VCaP (cell line): ENCODE measurements at regions not wholly inside any gene's neighbourhood (a gene's known extent, or its start where the extent isn't known, plus 50 kb on each side); places are given as distances from the start of the nearest gene placed in this dataset.

Experiments
- H3K27ac ChIP-seq: fragments of 450-650 bp; 2 replicates; pipeline ENCODE4 v1.5.1; 2017
- TF ChIP-seq, protein P1 (sequence below): fragments of 450-650 bp; conservative IDR thresholded peaks from 2 replicates; pipeline ENCODE4 v1.5.1; 2017; ENCODE audit warnings: mild to moderate bottlenecking, moderate library complexity

DNA sequence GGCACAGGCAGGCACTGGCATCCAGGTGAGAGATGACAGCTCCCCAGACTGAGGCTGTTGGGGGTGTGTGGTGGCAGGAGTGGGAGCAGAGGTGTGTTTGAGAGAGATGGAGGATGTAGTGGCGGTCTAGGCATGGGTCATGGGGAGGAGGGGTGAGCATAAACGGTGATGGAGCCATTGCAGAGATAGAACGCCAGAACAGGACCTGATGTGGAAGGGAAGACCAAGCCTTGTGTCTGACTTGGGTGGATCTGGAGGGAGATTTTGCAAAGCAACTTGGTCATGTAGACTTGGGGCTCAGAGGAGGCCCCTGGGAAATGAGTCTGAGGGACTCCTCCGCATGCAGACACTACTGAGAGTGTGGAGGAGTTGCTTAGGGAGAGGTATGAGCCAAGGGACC lies 50.0 kb upstream of the CLDN5 start:
- TF ChIP-seq, protein P1, sequence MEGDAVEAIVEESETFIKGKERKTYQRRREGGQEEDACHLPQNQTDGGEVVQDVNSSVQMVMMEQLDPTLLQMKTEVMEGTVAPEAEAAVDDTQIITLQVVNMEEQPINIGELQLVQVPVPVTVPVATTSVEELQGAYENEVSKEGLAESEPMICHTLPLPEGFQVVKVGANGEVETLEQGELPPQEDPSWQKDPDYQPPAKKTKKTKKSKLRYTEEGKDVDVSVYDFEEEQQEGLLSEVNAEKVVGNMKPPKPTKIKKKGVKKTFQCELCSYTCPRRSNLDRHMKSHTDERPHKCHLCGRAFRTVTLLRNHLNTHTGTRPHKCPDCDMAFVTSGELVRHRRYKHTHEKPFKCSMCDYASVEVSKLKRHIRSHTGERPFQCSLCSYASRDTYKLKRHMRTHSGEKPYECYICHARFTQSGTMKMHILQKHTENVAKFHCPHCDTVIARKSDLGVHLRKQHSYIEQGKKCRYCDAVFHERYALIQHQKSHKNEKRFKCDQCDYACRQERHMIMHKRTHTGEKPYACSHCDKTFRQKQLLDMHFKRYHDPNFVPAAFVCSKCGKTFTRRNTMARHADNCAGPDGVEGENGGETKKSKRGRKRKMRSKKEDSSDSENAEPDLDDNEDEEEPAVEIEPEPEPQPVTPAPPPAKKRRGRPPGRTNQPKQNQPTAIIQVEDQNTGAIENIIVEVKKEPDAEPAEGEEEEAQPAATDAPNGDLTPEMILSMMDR: no peak

DNA sequence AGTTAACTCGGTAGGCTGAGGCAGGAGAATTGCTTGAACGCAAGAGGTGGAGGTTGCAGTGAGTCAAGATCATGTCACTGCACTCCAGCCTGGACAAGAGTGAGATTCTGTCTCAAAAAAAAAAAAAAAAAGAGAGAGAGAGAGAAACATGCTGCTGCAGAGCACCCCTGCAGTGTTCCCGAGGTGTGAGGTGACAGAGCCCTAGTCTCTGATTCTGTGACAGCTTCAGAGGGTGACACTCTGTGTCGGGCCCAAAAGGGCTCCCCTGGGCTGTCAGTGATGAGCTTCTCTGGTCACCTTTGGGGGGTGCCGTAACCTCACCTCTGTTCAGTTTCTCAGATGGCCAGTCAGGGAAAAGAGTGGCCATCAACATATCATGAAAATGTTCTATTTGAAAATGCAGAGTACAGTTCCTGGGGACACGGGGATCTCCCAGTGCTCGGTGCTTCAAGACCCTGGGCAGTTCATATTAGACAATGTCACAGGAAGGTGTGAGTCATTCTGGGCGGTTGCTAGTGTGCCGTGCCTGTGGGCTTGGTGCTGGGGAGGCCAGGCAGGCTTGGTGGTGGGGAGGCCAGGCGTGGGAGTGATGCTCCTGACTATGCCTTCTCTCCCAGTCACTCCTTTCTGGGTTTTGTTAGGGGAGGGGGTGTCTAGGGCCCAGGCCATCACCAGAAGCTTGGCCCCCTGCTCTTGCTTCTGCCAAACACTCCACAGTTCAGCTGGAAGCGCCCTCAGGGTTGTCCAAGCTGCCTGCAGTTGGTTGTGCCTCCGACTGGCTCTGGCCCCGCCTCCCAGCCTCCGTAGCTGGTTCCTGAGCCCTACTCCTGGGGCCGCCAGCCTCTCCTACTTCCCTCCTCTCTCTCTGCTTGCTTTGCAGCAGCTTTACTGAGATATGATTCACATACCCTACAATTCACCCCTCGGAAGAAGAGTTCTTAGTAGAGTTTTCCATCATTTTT lies 52.5 kb upstream of the CLDN5 start:
- H3K27ac ChIP-seq: peak overlapping the region; percentile 42; the same call in 1 of the 2 replicates
- TF ChIP-seq, protein P1: no peak

More for the DNA sequence above, 50.0 kb upstream of the CLDN5 start:
- H3K27ac ChIP-seq: peak overlapping the region; percentile 78

DNA sequence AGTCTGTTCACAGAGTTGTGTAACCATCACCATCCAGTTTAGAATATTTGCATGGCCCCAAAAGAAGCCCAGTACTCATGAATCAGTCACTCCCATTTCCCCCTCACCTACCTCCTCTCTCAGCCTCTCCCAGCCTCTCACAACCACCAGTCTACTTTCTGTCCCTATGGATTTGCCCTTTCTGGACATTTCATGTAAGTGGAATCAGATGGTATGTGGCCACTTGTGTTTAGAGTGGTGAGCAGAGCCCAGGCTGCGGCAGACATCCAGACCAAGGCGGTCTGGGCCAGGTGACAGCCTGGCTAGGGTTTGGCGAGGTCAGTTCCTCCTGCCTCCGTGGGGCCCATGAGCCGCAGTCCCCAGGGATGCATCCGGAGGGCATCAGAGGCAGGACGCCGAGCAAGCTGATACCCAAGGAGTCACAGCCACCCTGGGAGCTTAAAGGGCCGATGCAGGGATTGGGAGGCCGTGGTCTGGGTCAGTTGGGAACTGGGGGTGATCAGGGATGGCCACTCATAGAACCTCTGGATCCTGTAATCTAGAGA lies 53.3 kb upstream of the CLDN5 start:
- H3K27ac ChIP-seq: no peak overlapping the region

DNA sequence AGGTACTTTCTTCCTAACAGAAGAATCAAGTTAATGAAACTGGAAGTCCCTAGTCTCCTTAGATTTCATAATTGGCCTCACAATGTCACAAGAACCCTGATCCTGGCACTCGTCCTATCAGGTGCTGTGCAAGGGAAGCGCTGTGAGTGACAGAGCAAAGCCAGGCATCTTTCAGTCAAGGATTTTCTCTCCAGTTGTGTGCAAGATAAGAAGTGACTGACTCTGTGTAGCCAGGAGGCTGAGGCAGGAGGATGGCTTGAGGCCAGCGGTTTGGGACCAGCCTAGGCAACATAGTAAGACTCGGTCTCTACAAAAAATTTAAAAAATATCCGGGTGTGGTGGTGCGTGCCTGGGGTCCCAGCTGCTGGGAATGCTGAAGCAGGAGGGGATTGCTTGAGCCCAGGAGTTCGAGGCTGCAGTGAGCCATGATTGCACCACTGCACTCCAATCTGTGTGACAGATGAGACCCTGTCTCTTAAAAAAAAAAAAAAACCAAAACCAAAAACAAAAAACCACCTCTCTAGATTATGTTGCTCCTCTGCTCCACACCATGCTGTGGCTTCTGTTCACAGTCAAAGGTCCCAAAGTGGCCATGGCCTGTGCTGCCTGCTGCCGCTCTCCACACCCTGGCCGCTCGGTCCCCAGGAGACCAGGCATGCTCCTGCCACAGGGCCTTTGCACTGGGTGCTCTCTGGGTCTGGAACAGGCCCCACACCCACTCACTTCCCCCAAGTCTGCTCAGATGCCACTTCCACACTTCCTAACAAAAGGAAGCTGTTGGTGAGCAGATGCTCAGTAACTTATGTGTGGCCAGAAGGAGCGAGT lies 54.2 kb upstream of the CLDN5 start:
- no peak overlapping the region for H3K27ac ChIP-seq
- TF ChIP-seq, protein P1: no peak

More for the DNA sequence above, 53.3 kb upstream of the CLDN5 start:
- TF ChIP-seq, protein P1: no peak

DNA sequence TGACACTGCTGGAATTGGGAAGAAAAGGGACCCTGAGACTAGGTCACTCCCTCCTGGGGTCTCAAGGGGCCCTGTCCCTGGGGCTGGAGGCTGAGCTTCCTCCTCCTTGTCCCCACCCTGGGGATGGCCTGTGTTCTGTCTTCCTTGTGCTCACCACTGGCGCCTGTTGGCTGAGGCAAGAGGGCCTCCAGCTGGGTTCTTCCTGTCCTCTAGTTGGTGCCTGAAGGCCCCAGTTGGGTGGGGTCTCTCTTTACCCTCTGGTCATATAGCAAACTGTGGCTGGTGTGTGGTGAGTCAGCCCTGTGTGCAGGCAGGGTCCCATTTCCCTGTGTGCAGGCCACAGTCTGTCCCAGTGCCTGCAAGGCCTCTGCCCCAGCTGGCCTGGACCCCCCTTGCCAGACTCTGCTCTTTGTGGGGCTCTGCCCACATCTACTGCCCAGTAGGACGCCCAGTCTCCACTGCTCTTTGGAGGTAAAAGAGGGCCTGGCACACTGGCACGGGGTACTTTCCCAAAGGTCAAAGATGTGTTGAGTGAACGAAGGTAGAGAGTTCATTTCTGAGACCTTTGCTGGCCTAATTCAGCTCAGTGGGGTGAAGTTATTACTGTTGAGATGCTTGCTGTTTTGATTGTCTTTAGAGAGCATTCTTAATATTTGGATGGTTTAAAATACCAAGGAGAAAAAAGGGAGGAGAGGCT lies 55.1 kb upstream of the CLDN5 start:
- H3K27ac ChIP-seq: peak overlapping the region; percentile 3; the same call in 1 of the 2 replicates
- TF ChIP-seq, protein P1: no peak

DNA sequence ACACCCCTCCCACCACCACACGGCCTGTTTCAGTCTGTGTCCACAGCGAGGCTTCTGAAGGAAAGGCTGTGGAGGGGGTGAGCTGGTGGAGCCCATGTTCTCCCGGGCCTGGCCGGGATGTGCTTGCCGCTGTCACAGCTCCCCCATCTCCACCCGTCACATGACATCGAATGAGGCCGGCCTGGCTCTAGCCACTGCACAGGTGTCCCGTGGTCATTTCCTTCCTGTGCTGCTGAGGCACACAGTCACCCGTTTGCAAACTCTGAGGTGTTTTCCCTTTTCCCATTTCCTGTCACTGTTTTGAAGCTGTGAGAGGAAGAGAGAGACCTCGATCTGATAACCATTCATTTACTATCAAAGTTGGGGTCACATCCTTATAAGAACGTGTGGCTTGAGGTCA lies 55.7 kb upstream of the CLDN5 start:
- TF ChIP-seq, protein P1: no peak
- H3K27ac ChIP-seq: peak overlapping the region; percentile 3; the same call in 1 of the 2 replicates
